Astrocyte of the cerebellum (primary cell): ENCODE measurements at regions not wholly inside any gene's neighbourhood (a gene's known extent, or its start where the extent isn't known, plus 50 kb on each side); places are given as distances from the start of the nearest gene placed in this dataset.

Experiments
- DNase-seq: peaks from one replicate; pipeline ENCODE4 v3.0.0-alpha.2; 2011; ENCODE audit warnings: low read depth
- H3K4me3 ChIP-seq: 2 replicates; pipeline ENCODE4 v1.5.1; 2011; ENCODE audit warnings: mild to moderate bottlenecking, low read depth, low read length, moderate library complexity
- in situ Hi-C: cut with HindIII; loops from 2 replicates; pipeline ENCODE4 v1.10.0; 2017; ENCODE audit warnings: low sequenced_read_pairs
- TF ChIP-seq, protein P1 (sequence below): IDR thresholded peaks from 2 replicates; pipeline ENCODE4 v1.5.1; 2012; ENCODE audit warnings: low read length, low read depth, moderate library complexity, mild to moderate bottlenecking; ENCODE audit errors: missing control alignments

DNA sequence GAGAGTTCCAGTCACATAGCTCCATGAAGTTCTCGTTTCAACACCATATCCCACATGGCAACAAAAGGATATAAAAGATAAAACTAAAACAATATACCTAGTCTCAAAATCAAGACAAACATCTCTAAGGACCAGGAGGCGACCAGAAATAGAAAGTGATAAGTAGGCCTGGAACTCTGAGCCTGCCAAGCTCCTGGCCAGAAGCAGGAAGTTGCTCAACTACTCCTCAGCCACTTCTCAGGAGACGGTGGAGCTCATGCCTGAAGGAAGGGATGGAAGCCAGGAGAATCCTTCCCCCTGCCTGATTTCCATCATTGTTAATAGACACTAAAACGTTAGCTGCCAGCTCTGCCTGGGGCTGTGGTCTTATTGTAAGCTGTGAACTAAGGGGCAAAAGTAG, 94.7 kb downstream of the DISP1 start:
- in situ Hi-C loops: no loop called here
- no peak overlapping the region for H3K4me3 ChIP-seq
- TF ChIP-seq, protein P1, sequence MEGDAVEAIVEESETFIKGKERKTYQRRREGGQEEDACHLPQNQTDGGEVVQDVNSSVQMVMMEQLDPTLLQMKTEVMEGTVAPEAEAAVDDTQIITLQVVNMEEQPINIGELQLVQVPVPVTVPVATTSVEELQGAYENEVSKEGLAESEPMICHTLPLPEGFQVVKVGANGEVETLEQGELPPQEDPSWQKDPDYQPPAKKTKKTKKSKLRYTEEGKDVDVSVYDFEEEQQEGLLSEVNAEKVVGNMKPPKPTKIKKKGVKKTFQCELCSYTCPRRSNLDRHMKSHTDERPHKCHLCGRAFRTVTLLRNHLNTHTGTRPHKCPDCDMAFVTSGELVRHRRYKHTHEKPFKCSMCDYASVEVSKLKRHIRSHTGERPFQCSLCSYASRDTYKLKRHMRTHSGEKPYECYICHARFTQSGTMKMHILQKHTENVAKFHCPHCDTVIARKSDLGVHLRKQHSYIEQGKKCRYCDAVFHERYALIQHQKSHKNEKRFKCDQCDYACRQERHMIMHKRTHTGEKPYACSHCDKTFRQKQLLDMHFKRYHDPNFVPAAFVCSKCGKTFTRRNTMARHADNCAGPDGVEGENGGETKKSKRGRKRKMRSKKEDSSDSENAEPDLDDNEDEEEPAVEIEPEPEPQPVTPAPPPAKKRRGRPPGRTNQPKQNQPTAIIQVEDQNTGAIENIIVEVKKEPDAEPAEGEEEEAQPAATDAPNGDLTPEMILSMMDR: no peak
- DNase-seq: no peak

DNA sequence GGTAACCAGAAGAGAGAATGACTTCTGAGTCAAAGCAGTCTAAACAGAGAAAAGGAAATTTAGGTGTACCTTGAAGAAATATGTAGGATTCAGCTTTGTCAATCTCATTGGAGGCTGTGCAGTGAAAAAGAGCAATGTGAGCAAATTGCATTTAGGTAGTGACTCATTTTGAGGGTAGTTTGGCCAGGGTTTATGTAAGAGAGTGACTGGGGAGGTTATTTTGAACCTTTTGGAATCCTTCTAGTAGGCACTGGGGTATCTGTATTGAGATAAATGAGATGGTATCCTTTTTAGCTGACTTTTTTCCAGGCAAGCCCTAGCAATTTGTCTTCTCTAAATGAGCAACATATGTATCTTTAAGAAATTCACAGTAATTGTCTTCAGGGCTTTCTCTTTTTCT, 95.9 kb downstream of the DISP1 start:
- TF ChIP-seq, protein P1: no peak
- in situ Hi-C loops: no loop called here
- no peak for DNase-seq
- no peak overlapping the region for H3K4me3 ChIP-seq

- in situ Hi-C loops: no loop called here
- H3K4me3 ChIP-seq: no peak overlapping the region
- TF ChIP-seq, protein P1: no peak
- DNase-seq: no peak
Observed at GRCh38 chr1:222911866-222912265, 97.0 kb downstream of the DISP1 start.

- TF ChIP-seq, protein P1: no peak
- in situ Hi-C loops: no loop called here
- DNase-seq: no peak
- H3K4me3 ChIP-seq: no peak overlapping the region
Observed at GRCh38 chr1:222912730-222913129, 97.9 kb downstream of the DISP1 start.

- H3K4me3 ChIP-seq: no peak overlapping the region
- in situ Hi-C loops: no loop called here
- TF ChIP-seq, protein P1: no peak
- no peak for DNase-seq
Observed at GRCh38 chr1:222914861-222915632, 100.2 kb downstream of the DISP1 start.

DNA sequence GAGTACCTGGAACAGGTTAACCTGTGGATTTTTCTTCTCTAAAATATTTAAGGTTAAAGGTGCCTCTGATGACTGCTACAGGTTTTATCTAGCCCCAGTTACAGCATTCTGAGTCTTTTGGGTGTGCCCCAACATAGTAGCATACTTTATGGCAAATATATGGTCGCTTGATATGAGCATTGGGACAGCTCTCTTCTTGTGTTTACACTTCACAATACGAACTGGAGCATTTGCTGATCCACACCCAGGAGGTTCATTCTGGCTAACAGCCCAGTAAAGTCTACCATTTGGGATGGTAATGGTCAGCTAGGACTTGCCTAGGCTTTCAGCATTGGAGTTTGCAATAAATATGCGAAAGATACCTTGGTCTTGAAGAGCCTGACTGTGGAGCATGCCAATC, 101.3 kb downstream of the DISP1 start:
- TF ChIP-seq, protein P1: no peak
- DNase-seq: no peak
- in situ Hi-C loops: no loop called here
- no peak overlapping the region for H3K4me3 ChIP-seq
